ENCODE measurements at regions not wholly inside any gene's neighbourhood (a gene's known extent, or its start where the extent isn't known, plus 50 kb on each side); places are given as distances from the start of the nearest gene placed in this dataset.

GRCh38 chr15:29334544-29334943 is 64.9 kb upstream of the NSMCE3 start:
- Histone ChIP-seq H2BK15ac (ENCODE audit: low read length) (peak overlapping the region; percentile 21; the same call in 1 of the 2 replicates), H3K4ac (replicated peaks; ENCODE audit: insufficient read length, low read depth, low read length) (no peak overlapping the region), H3K23me2 (ENCODE audit: low read depth, low read length) (no peaks in the 10 kb centered on the region), H3K9ac (replicated peaks in 1 of 4; ENCODE audit: extremely low read depth in 1 of 4, low read depth in 3 of 4, low read length in 3 of 4) (no peak overlapping the region), H2BK20ac (ENCODE audit: low read length) (no peak overlapping the region), H2BK5ac (ENCODE audit: low read depth, low read length) (no peak overlapping the region), H4K5ac (ENCODE audit: insufficient read length, low read depth, low read length) (no peak overlapping the region), H3K18ac (ENCODE audit: extremely low read depth, low read length) (no peak overlapping the region), H3K4me2 (ENCODE audit: insufficient read depth in 1 of 2, low read depth in 2 of 2, low read length in 2 of 2) (no peak overlapping the region), H2BK12ac (ENCODE audit: low read depth, low read length) (no peak overlapping the region), H3K4me1 (replicated peaks in 1 of 4; ENCODE audit: control insufficient read depth in 3 of 4, insufficient read depth in 4 of 4, low read length in 3 of 4) (no peaks in the 10 kb centered on the region; a peak in 1 of 7 replicates), H4K91ac (replicated peaks; ENCODE audit: insufficient read length, low read length) (no peak overlapping the region), H4K20me1 (replicated peaks in 1 of 2; ENCODE audit: control insufficient read depth in 1 of 2, insufficient read depth in 2 of 2, low read length in 2 of 2) (no peaks in the 10 kb centered on the region), H4K8ac (ENCODE audit: extremely low read depth, insufficient read depth, low read length) (no peak overlapping the region), H3K27me3 (replicated peaks in 1 of 4; ENCODE audit: control insufficient read depth in 3 of 4, extremely low read depth in 1 of 4, insufficient read depth in 3 of 4, low read length in 3 of 4) (no peaks in the 10 kb centered on the region), H3K79me1 (ENCODE audit: low read depth, low read length) (no peaks in the 10 kb centered on the region), H3K4me3 (ENCODE audit: extremely low read depth in 1 of 4, insufficient read depth in 2 of 4, low read depth in 3 of 4, low read length in 4 of 4) (no peak overlapping the region), H3K27ac (ENCODE audit: low read depth, low read length) (no peak overlapping the region), H3K14ac (ENCODE audit: insufficient read length) (no peak overlapping the region), H2BK120ac (replicated peaks; ENCODE audit: low read depth, low read length) (no peak overlapping the region), H2AFZ (ENCODE audit: low read length) (no peak overlapping the region), H2AK5ac (ENCODE audit: low read depth, low read length) (no peak overlapping the region), H3K56ac (replicated peaks; ENCODE audit: insufficient read length, low read depth, low read length) (no peak overlapping the region), H3K36me3 (ENCODE audit: control insufficient read depth in 2 of 4, insufficient read depth in 4 of 4, low read length in 3 of 4) (no peaks in the 10 kb centered on the region), H3K79me2 (ENCODE audit: control insufficient read depth in 1 of 2, insufficient read depth in 2 of 2, low read length in 2 of 2) (no peaks in the 10 kb centered on the region), H3K23ac (ENCODE audit: insufficient read length) (no peak overlapping the region), H3K9me3 (ENCODE audit: insufficient read depth in 2 of 2, low read depth in 1 of 2, low read length in 1 of 2) (no peaks in the 10 kb centered on the region)
- 89% methylated on average over 9 of the region's 9 CpGs; no CpG with 5 or more reads in 1 of the 2 experiments for WGBS, 2 experiments (ENCODE audit: extremely low coverage in 1 of 2, insufficient coverage in 1 of 2, insufficient read length in 1 of 2, insufficient replicate concordance in 2 of 2, low coverage in 1 of 2, low lambda C conversion rate in 2 of 2, missing lambda C conversion rate in 1 of 2)
- ChIA-PET POLR2A (ENCODE audit: partially characterized antibody) (no interaction called here), CTCF (ENCODE audit: partially characterized antibody) (interaction anchor here (0.6 kb wide), 1 partner anchor 14 kb away, joined by 3 read pairs; no protein-coding TSS in a partner anchor)
- no peak for DNase-seq (ENCODE audit: low read depth in 1 of 2, low spot score in 2 of 2)
- FAIRE-seq: no peak
- TF ChIP-seq CHD2 (IDR thresholded peaks at IDR 0.05; ENCODE audit: low read length) (no peak), MAX (IDR thresholded peaks at IDR 0.05) (no peak), RXRA (IDR thresholded peaks at IDR 0.05; ENCODE audit: insufficient read depth, low read depth, low read length) (no peak), CTCF (IDR thresholded peaks at IDR 0.05; ENCODE audit: control extremely low read depth in 1 of 3, insufficient read depth in 1 of 3, low read depth in 1 of 3, low read length in 3 of 3) (no peak), BCL11A (IDR thresholded peaks at IDR 0.05; ENCODE audit: low read depth in 2 of 2, low read length in 2 of 2) (no peak), POU5F1 (IDR thresholded peaks at IDR 0.05; ENCODE audit: low read depth, low read length) (no peak), CREB1 (IDR thresholded peaks at IDR 0.05) (no peak), EGR1 (IDR thresholded peaks at IDR 0.05; ENCODE audit: borderline replicate concordance, low read depth, low read length) (no peak), ZNF274 (IDR thresholded peaks at IDR 0.05; ENCODE audit: borderline replicate concordance, extremely low read depth, low read length) (no peak), TEAD4 (IDR thresholded peaks at IDR 0.05; ENCODE audit: low read depth, low read length) (no peak), SIRT6 (IDR thresholded peaks at IDR 0.05; ENCODE audit: low read length) (no peak), ASH2L (IDR thresholded peaks at IDR 0.05; ENCODE audit: low read length) (no peak), SP1 (IDR thresholded peaks at IDR 0.05; ENCODE audit: low read depth, low read length) (no peak), KDM5A (IDR thresholded peaks at IDR 0.05; ENCODE audit: low read length) (no peak), POLR2A (IDR thresholded peaks at IDR 0.05; ENCODE audit: control extremely low read depth in 1 of 2, low read depth in 2 of 2, low read length in 2 of 2) (no peak)

All from H1 (cell line).